NCI-H2107 treated with DMSO at 0.1 percent for 48 hours (cell line): ENCODE measurements at regions not wholly inside any gene's neighbourhood (a gene's known extent, or its start where the extent isn't known, plus 50 kb on each side); places are given as distances from the start of the nearest gene placed in this dataset.
"Not testable (repeated sequence)": the region's sequence is repeated elsewhere in the genome, so short reads cannot be mapped to it uniquely, and the experiment has no call there.

ENCODE experiments used
- DNase-seq: peaks from one replicate; lab custom pipeline; 2025; ENCODE audit not compliant: unreplicated experiment; lab: John Stamatoyannopoulos, UW

GRCh38 chr20:29319725-29320124 lies 1937.7 kb upstream of the DEFB115 start:
- no peak for DNase-seq

- not testable (repeated sequence) for DNase-seq
Observed at GRCh38 chr20:29320216-29320949, 1937.1 kb upstream of the DEFB115 start.

- not testable (repeated sequence) for DNase-seq
Observed at GRCh38 chr20:29323631-29324515, 1933.6 kb upstream of the DEFB115 start.

GRCh38 chr20:29324516-29325303 lies 1932.8 kb upstream of the DEFB115 start:
- DNase-seq = not testable (repeated sequence)

GRCh38 chr20:29325304-29325640 lies 1932.2 kb upstream of the DEFB115 start:
- DNase-seq = no peak

GRCh38 chr20:29325781-29326180 lies 1931.7 kb upstream of the DEFB115 start:
- not testable (repeated sequence) for DNase-seq

- DNase-seq = no peak
Observed at GRCh38 chr20:29326376-29327070, 1930.9 kb upstream of the DEFB115 start.

GRCh38 chr20:29327600-29328420 lies 1929.7 kb upstream of the DEFB115 start:
- not testable (repeated sequence) for DNase-seq

GRCh38 chr20:29330429-29331115 lies 1926.9 kb upstream of the DEFB115 start:
- DNase-seq = not testable (repeated sequence)

GRCh38 chr20:29349836-29350235 lies 1907.6 kb upstream of the DEFB115 start:
- DNase-seq = no peak

GRCh38 chr20:29375937-29376336 lies 1881.5 kb upstream of the DEFB115 start:
- not testable (repeated sequence) for DNase-seq

- DNase-seq = not testable (repeated sequence)
Observed at GRCh38 chr20:29392853-29393252, 1864.6 kb upstream of the DEFB115 start.

- no peak for DNase-seq
Observed at GRCh38 chr20:29408034-29408695, 1849.3 kb upstream of the DEFB115 start.

GRCh38 chr20:29408707-29409106 lies 1848.8 kb upstream of the DEFB115 start:
- not testable (repeated sequence) for DNase-seq

- not testable (repeated sequence) for DNase-seq
Observed at GRCh38 chr20:29409160-29409689, 1848.2 kb upstream of the DEFB115 start.

- DNase-seq = no peak
Observed at GRCh38 chr20:29409833-29410805, 1847.3 kb upstream of the DEFB115 start.

- no peak for DNase-seq
Observed at GRCh38 chr20:29410806-29411457, 1846.5 kb upstream of the DEFB115 start.
